ENCODE measurements at regions not wholly inside any gene's neighbourhood (a gene's known extent, or its start where the extent isn't known, plus 50 kb on each side); places are given as distances from the start of the nearest gene placed in this dataset.

DNA sequence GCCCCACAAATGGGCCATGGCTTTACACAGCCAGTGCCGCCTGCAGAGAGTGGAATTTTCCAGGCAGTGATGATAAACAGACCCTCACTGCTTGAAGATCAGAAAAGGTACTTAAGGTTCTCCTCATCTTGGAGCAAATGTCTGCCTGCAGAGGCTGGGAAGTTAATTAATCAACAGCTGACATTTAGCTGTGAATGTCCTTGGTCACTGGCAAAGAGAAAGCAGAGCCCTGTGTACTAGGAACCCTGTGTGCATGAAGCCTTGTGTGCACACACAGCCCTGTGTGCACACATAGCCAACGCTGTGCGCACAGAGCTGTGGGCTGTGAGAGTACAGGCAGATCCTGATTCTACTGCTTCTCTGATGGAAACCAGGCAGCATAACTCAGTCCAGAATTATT lies 291.6 kb upstream of the MKI67 start:
- Histone ChIP-seq H3K79me2 (replicated peaks; ENCODE audit: insufficient read depth, low read length) (no peaks in the 10 kb centered on the region), H3K27me3 (ENCODE audit: insufficient read depth, low read depth, low read length) (no peaks in the 10 kb centered on the region), H3K4me2 (ENCODE audit: low read length) (no peak overlapping the region), H3F3A (ENCODE audit: insufficient read depth, low read length, poor library complexity, severe bottlenecking) (no peaks in the 10 kb centered on the region), H3K9me2 (ENCODE audit: insufficient read depth, low read length) (no peaks in the 10 kb centered on the region), H2AFZ (ENCODE audit: low read depth, low read length) (no peak overlapping the region), H4K20me1 (ENCODE audit: insufficient read depth) (no peaks in the 10 kb centered on the region), H3K9me3 (ENCODE audit: low read length) (no peaks in the 10 kb centered on the region), H3K36me3 (ENCODE audit: insufficient read depth, low read length) (no peaks in the 10 kb centered on the region), H3K4me3 (ENCODE audit: low read length) (no peak overlapping the region), H3K27ac (ENCODE audit: low read length) (no peak overlapping the region), H3K9ac (ENCODE audit: low read length) (no peak overlapping the region)
- no peak for TF ChIP-seq EZH2 (IDR thresholded peaks at IDR 0.05; ENCODE audit: borderline replicate concordance, insufficient read depth, low read length, poor library complexity, severe bottlenecking)
- no peak for TF ChIP-seq TAF1 (IDR thresholded peaks at IDR 0.05; ENCODE audit: low read depth)
- no peak for TF ChIP-seq SMC3 (conservative IDR thresholded peaks at IDR 0.05; ENCODE audit: poor library complexity)
- no peak for TF ChIP-seq POLR2AphosphoS5 (IDR thresholded peaks at IDR 0.05)
- TF ChIP-seq MXI1 (conservative IDR thresholded peaks at IDR 0.05; ENCODE audit: poor library complexity, severe bottlenecking), result no peak
- TF ChIP-seq, protein P1, sequence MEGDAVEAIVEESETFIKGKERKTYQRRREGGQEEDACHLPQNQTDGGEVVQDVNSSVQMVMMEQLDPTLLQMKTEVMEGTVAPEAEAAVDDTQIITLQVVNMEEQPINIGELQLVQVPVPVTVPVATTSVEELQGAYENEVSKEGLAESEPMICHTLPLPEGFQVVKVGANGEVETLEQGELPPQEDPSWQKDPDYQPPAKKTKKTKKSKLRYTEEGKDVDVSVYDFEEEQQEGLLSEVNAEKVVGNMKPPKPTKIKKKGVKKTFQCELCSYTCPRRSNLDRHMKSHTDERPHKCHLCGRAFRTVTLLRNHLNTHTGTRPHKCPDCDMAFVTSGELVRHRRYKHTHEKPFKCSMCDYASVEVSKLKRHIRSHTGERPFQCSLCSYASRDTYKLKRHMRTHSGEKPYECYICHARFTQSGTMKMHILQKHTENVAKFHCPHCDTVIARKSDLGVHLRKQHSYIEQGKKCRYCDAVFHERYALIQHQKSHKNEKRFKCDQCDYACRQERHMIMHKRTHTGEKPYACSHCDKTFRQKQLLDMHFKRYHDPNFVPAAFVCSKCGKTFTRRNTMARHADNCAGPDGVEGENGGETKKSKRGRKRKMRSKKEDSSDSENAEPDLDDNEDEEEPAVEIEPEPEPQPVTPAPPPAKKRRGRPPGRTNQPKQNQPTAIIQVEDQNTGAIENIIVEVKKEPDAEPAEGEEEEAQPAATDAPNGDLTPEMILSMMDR (IDR thresholded peaks at IDR 0.05; ENCODE audit: poor library complexity, severe bottlenecking), result no peak
- TF ChIP-seq, protein P2, sequence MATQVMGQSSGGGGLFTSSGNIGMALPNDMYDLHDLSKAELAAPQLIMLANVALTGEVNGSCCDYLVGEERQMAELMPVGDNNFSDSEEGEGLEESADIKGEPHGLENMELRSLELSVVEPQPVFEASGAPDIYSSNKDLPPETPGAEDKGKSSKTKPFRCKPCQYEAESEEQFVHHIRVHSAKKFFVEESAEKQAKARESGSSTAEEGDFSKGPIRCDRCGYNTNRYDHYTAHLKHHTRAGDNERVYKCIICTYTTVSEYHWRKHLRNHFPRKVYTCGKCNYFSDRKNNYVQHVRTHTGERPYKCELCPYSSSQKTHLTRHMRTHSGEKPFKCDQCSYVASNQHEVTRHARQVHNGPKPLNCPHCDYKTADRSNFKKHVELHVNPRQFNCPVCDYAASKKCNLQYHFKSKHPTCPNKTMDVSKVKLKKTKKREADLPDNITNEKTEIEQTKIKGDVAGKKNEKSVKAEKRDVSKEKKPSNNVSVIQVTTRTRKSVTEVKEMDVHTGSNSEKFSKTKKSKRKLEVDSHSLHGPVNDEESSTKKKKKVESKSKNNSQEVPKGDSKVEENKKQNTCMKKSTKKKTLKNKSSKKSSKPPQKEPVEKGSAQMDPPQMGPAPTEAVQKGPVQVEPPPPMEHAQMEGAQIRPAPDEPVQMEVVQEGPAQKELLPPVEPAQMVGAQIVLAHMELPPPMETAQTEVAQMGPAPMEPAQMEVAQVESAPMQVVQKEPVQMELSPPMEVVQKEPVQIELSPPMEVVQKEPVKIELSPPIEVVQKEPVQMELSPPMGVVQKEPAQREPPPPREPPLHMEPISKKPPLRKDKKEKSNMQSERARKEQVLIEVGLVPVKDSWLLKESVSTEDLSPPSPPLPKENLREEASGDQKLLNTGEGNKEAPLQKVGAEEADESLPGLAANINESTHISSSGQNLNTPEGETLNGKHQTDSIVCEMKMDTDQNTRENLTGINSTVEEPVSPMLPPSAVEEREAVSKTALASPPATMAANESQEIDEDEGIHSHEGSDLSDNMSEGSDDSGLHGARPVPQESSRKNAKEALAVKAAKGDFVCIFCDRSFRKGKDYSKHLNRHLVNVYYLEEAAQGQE (IDR thresholded peaks at IDR 0.05; ENCODE audit: borderline replicate concordance), result no peak
- no peak for TF ChIP-seq RAD21 (conservative IDR thresholded peaks at IDR 0.05)
- TF ChIP-seq EP300 (conservative IDR thresholded peaks at IDR 0.05; ENCODE audit: poor library complexity, severe bottlenecking), result no peak

DNA sequence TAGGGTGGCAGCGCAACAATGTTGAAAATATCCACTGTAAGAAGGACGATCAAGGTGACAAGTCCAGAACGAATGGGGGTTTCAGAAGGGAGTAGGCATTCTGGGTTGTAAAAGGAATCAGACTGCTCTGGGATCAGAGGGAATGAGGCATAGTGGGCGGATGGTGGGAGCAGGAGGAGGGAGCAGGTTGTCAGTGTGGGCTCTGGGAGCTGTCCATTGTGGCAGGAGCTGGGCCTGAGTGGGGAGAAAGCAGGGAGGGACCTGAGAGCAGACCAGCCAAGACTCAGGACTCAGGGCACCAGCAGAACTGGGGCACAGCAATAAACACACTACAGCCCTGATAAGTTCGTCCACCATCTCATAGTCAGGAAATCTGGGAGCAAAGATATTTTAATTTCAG lies 292.6 kb upstream of the MKI67 start:
- Histone ChIP-seq H3K9ac (ENCODE audit: low read length) (no peak overlapping the region), H2AFZ (ENCODE audit: low read depth, low read length) (no peak overlapping the region), H3F3A (ENCODE audit: insufficient read depth, low read length, poor library complexity, severe bottlenecking) (no peaks in the 10 kb centered on the region), H3K79me2 (replicated peaks; ENCODE audit: insufficient read depth, low read length) (no peaks in the 10 kb centered on the region), H3K9me2 (ENCODE audit: insufficient read depth, low read length) (no peaks in the 10 kb centered on the region), H3K4me2 (ENCODE audit: low read length) (no peak overlapping the region), H3K4me3 (ENCODE audit: low read length) (no peak overlapping the region), H4K20me1 (ENCODE audit: insufficient read depth) (no peaks in the 10 kb centered on the region), H3K27ac (ENCODE audit: low read length) (no peak overlapping the region), H3K36me3 (ENCODE audit: insufficient read depth, low read length) (no peaks in the 10 kb centered on the region), H3K9me3 (ENCODE audit: low read length) (no peaks in the 10 kb centered on the region), H3K27me3 (ENCODE audit: insufficient read depth, low read depth, low read length) (no peaks in the 10 kb centered on the region)
- no peak for TF ChIP-seq EP300 (conservative IDR thresholded peaks at IDR 0.05; ENCODE audit: poor library complexity, severe bottlenecking)
- TF ChIP-seq, protein P2 (IDR thresholded peaks at IDR 0.05; ENCODE audit: borderline replicate concordance), result no peak
- no peak for TF ChIP-seq TAF1 (IDR thresholded peaks at IDR 0.05; ENCODE audit: low read depth)
- no peak for TF ChIP-seq SMC3 (conservative IDR thresholded peaks at IDR 0.05; ENCODE audit: poor library complexity)
- no peak for TF ChIP-seq EZH2 (IDR thresholded peaks at IDR 0.05; ENCODE audit: borderline replicate concordance, insufficient read depth, low read length, poor library complexity, severe bottlenecking)
- no peak for TF ChIP-seq POLR2AphosphoS5 (IDR thresholded peaks at IDR 0.05)
- TF ChIP-seq MXI1 (conservative IDR thresholded peaks at IDR 0.05; ENCODE audit: poor library complexity, severe bottlenecking), result no peak
